ENCODE measurements at regions not wholly inside any gene's neighbourhood (a gene's known extent, or its start where the extent isn't known, plus 50 kb on each side); places are given as distances from the start of the nearest gene placed in this dataset.
"Not testable (repeated sequence)": the region's sequence is repeated elsewhere in the genome, so short reads cannot be mapped to it uniquely, and the experiment has no call there.

DNA sequence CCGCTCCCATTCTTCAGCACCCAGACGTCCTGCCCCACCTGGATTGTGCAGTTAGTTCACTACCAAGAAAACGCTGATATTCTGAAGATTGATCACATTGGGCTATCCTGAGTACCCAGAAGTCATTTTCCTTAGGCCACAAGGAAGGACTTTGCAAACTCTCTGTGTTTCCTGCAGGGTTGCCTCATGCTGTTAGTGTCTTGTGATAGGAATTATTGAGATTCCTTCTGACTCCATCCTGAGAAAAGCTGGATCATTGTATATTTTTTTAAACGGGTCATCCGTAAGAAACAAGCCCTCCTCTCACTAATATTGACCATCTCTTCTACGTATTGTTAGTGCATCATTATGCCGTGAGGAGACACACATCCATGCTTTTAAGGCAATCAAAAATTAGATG is 96.0 kb upstream of the DAPK1 start:
- no peak for DNase-seq
- H3K9me3 Mint-ChIP-seq, result no peaks in the 10 kb centered on the region
- intact Hi-C loops (cut with micrococcal nuclease), result no loop called here
- ChIA-PET POLR2A (no interaction called here), CTCF (no interaction called here)
- H3K4me1 Mint-ChIP-seq (ENCODE audit: low read depth), result no peaks in the 10 kb centered on the region
- H3K27ac Mint-ChIP-seq, result no peak overlapping the region
- peaks cover 2% of the 10 kb centered on the region for H3K27me3 Mint-ChIP-seq
- TF ChIP-seq, protein P1, sequence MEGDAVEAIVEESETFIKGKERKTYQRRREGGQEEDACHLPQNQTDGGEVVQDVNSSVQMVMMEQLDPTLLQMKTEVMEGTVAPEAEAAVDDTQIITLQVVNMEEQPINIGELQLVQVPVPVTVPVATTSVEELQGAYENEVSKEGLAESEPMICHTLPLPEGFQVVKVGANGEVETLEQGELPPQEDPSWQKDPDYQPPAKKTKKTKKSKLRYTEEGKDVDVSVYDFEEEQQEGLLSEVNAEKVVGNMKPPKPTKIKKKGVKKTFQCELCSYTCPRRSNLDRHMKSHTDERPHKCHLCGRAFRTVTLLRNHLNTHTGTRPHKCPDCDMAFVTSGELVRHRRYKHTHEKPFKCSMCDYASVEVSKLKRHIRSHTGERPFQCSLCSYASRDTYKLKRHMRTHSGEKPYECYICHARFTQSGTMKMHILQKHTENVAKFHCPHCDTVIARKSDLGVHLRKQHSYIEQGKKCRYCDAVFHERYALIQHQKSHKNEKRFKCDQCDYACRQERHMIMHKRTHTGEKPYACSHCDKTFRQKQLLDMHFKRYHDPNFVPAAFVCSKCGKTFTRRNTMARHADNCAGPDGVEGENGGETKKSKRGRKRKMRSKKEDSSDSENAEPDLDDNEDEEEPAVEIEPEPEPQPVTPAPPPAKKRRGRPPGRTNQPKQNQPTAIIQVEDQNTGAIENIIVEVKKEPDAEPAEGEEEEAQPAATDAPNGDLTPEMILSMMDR (IDR thresholded peaks at IDR 0.05), result no peak
- no peaks in the 10 kb centered on the region for H3K36me3 Mint-ChIP-seq (ENCODE audit: low read depth)
- no peak for ATAC-seq
- H3K4me3 Mint-ChIP-seq, result no peak overlapping the region

DNA sequence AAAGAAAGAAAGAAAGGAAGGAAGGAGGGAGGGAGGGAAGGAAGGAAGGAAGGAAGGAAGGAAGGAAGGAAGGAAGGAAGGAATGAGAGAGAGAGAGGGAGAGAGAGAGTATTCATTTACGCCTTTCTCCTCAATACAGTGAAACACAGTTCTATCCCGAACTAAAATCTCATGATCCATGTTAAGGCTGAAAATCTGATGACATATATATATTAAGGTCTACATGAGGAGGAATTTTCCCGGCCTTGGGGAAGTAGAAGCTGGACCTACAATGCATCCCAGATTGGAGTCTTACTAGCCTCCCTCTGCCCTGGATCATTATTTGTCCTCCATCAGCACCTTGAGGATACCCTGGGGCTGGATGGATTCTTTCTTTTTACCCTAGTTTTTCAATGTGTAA is 95.1 kb upstream of the DAPK1 start:
- DNase-seq (no peak), ATAC-seq (no peak)
- no peak overlapping the region for H3K27ac Mint-ChIP-seq
- no peaks in the 10 kb centered on the region for H3K36me3 Mint-ChIP-seq (ENCODE audit: low read depth)
- intact Hi-C loops (cut with micrococcal nuclease), result no loop called here
- H3K27me3 Mint-ChIP-seq, result peaks cover 2% of the 10 kb centered on the region
- H3K4me1 Mint-ChIP-seq (ENCODE audit: low read depth), result no peaks in the 10 kb centered on the region
- H3K4me3 Mint-ChIP-seq, result no peak overlapping the region
- no peaks in the 10 kb centered on the region for H3K9me3 Mint-ChIP-seq
- TF ChIP-seq, protein P1 (IDR thresholded peaks at IDR 0.05), result no peak
- POLR2A ChIA-PET, result no interaction called here
- CTCF ChIA-PET, result no interaction called here

DNA sequence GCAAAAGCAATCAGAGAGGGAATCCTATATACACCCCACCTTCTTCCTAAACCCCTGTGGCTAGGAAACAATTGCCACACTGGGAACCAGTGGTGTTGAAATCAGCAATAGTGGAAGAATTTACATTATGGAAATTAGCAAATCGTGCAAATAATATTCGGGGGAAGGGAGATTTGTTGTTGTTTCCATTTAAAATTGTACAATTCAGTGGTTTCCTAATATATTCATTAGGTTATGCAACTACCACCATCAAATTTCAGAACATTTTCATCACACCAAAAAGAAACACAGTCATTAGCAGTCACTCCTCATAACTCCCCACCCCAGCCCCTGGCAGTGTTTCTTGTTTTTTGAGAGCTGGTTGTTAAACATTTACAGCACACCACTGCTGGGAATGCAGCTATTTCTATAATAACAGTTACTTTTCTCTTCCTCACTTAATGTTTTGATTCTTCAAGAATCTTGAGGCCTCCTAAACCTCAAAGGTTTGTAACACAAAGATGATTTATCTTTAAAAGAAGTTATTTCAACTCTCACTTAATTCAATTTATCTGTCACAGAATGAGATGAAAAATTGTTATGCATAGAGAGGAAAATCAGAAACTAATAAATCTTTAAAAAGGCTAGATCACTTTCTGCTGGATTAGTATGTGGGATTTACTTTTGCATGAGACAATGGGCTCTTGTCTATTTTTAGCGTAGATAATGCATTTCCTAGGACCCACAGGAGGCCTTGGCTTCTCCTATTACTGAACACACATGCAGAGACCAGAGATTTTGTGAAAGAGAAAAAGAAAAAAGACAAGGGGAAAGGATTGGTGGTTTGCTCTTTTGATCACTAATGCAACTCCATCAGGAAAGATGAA is 91.8 kb upstream of the DAPK1 start:
- CTCF ChIA-PET, result no interaction called here
- intact Hi-C loops (cut with micrococcal nuclease), result no loop called here

DNA sequence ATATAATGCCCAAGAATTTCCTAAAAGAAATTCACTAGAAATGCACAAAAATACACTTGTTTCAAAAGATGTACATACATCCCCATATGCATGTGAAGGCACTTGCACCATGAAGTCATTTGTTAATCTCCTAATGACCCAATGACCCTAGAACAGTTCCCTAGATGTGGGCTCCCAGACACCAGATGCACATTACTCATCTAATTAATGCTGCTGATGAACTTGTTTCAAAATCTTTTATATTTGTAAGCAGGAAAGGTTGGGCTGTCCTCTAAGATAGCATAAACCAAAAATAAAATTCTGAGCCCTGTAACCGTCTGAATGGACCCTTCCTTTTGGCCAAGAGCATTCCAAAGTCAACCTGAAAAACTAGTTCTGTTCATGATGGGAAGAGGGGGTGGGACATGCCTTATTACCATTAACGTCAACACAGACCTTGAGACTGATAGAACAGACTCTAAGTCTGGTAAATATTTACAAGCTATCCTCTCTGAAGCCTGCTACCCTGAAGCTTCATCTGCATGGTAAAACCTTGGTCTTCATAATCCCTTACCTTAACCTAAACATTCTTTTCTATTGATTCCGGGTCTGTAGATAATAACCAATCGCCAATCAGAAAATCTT is 91.0 kb upstream of the DAPK1 start:
- ATAC-seq (no peak), DNase-seq (no peak)
- no peak overlapping the region for H3K4me3 Mint-ChIP-seq
- ChIA-PET POLR2A (no interaction called here), CTCF (no interaction called here)
- no peaks in the 10 kb centered on the region for H3K36me3 Mint-ChIP-seq (ENCODE audit: low read depth)
- TF ChIP-seq, protein P1 (IDR thresholded peaks at IDR 0.05), result no peak
- H3K27me3 Mint-ChIP-seq, result peaks cover 2% of the 10 kb centered on the region
- H3K27ac Mint-ChIP-seq, result no peak overlapping the region
- intact Hi-C loops (cut with micrococcal nuclease), result no loop called here
- H3K4me1 Mint-ChIP-seq (ENCODE audit: low read depth), result no peaks in the 10 kb centered on the region
- H3K9me3 Mint-ChIP-seq, result no peaks in the 10 kb centered on the region

More for the DNA sequence above, 91.8 kb upstream of the DAPK1 start:
- H3K27me3 Mint-ChIP-seq, result peaks cover 2% of the 10 kb centered on the region
- no peaks in the 10 kb centered on the region for H3K9me3 Mint-ChIP-seq
- ATAC-seq (no peak), DNase-seq (no peak)
- H3K4me1 Mint-ChIP-seq (ENCODE audit: low read depth), result no peaks in the 10 kb centered on the region
- no peak overlapping the region for H3K4me3 Mint-ChIP-seq
- no peak overlapping the region for H3K27ac Mint-ChIP-seq
- H3K36me3 Mint-ChIP-seq (ENCODE audit: low read depth), result no peaks in the 10 kb centered on the region
- POLR2A ChIA-PET, result no interaction called here
- TF ChIP-seq, protein P1 (IDR thresholded peaks at IDR 0.05), result no peak

DNA sequence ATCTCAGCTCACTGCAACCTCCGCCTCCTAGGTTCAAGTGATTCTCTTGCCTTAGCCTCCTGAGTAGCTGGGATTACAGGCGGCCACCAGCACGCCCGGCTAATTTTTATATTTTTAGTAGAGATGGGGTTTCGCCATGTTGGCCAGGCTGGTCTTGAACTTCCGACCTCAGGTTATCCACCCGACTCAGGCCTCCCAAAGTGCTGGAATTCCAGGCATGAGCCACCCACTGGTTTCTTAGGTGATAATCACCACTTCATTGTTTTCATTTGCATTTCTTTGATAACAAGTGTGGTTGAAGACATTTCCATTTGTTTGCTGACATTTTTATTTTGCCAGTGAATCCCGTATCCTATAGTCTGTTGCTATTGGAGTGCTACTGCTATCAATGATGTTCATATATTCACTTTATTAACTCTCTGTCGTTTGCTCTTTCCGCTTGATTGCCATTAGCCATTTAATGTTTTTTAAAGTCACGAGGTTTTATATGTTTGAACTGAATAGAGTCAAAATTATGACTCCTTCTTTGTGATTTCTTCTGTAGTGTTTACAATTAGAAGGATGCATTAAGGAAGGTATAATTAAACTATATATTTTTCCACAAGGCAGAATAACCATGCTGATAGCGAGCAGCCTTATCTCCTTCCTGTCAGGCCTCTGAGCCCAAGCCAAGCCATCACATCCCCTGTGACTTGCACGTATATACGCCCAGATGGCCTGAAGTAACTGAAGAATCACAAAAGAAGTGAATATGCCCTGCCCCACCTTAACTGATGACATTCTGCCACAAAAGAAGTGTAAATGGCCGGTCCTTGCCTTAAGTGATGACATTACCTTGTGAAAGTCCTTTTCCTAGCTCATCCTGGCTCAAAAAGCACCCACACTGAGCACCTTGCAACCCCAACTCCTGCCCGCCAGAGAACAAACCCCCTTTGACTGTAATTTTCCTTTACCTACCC is 87.3 kb upstream of the DAPK1 start:
- intact Hi-C loops (cut with micrococcal nuclease); H3K27ac Mint-ChIP-seq; DNase-seq; CTCF ChIA-PET; POLR2A ChIA-PET; H3K4me3 Mint-ChIP-seq; H3K4me1 Mint-ChIP-seq (ENCODE audit: low read depth); H3K9me3 Mint-ChIP-seq; H3K36me3 Mint-ChIP-seq (ENCODE audit: low read depth); ATAC-seq; H3K27me3 Mint-ChIP-seq: not testable (repeated sequence)

Measured in activated CD8-positive, alpha-beta T cell treated with anti-CD3 and anti-CD28 coated beads for 36 hours (primary cell).